Heart right ventricle (tissue), 16 donors: ENCODE measurements at regions not wholly inside any gene's neighbourhood (a gene's known extent, or its start where the extent isn't known, plus 50 kb on each side); places are given as distances from the start of the nearest gene placed in this dataset.

Source experiments
- ATAC-seq, 8 donors: fragments of 200-7000 bp; cut with Tn5 transposase; one replicate each; pipeline ENCODE4 v1.9.1; 2020; ENCODE audit warnings: mild to moderate bottlenecking in 8 of 8, moderate library complexity in 8 of 8, moderate number of reproducible peaks in 1 of 8
- DNase-seq, 2 donors: peaks; one replicate each; pipeline ENCODE4 v3.0.0-alpha.2; 2020
- H3K27ac ChIP-seq, 10 donors: fragments of 200-600 bp; sonication (generic) in 2 of 10; one replicate each; pipeline versions ENCODE4 v1.5.0 to v1.8.0; 2020 to 2022; ENCODE audit warnings: mild to moderate bottlenecking in 3 of 10
- H3K27me3 ChIP-seq, 7 donors: fragments of 200-600 bp; one replicate each; pipeline ENCODE4 v1.8.0; 2021 to 2022; ENCODE audit warnings: mild to moderate bottlenecking in 2 of 7
- H3K36me3 ChIP-seq, 9 donors: fragments of 200-600 bp; sonication (generic) in 1 of 9; one replicate each; pipeline versions ENCODE4 v1.5.0 to v1.8.0; 2020 to 2022; ENCODE audit warnings: mild to moderate bottlenecking in 2 of 9
- H3K4me1 ChIP-seq, 9 donors: fragments of 200-600 bp; sonication (generic) in 1 of 9; one replicate each; pipeline versions ENCODE4 v1.5.0 to v1.8.0; 2020 to 2022; ENCODE audit warnings: mild to moderate bottlenecking in 4 of 9
- H3K4me3 ChIP-seq, 10 donors: fragments of 200-600 bp; sonication (generic) in 2 of 10; one replicate each; pipeline versions ENCODE4 v1.5.0 to v1.8.0; 2020 to 2022; ENCODE audit warnings: mild to moderate bottlenecking in 7 of 10, moderate library complexity in 2 of 10
- H3K9me3 ChIP-seq, 11 donors: fragments of 200-600 bp in 10 of 11; sonication (generic) in 2 of 11; one replicate each; pipeline versions ENCODE4 v1.5.0 to v1.8.0; 2013 to 2022; ENCODE audit warnings: mild to moderate bottlenecking in 2 of 11, control low read depth in 1 of 11, moderate library complexity in 1 of 11
- CTCF ChIP-seq, 9 donors: fragments of 200-600 bp; sonication (generic) in 2 of 9; IDR thresholded peaks; one replicate each; pipeline versions ENCODE4 v1.5.0 to v1.8.0; 2021 to 2022; ENCODE audit warnings: antibody characterized with exemption in 9 of 9, mild to moderate bottlenecking in 5 of 9, moderate library complexity in 1 of 9
- WGBS, 2 donors: extraction: QIAGEN DNeasy Blood & Tissue Kit; methylation state at CpG; one replicate each; pipeline ENCODE4 v1.1.7; 2013; ENCODE audit warnings: inconsistent platforms in 1 of 2; 5-methylcytosine and 5-hydroxymethylcytosine counted together
- intact Hi-C, 10 donors: fragments of 100-400 bp; cut with DNase I; formaldehyde crosslinking; loops; one replicate each; pipeline versions ENCODE4 v1.11.1 to v1.14.2; 2022
- donor health status: Arrhythmogenic right ventricular cardiomyopathy.
- donor health status: ischemic (EF 13 %, LVEDD 7.1; RV severe dilation, severe dysfunction).
- donor health status: healthy with polysubstance abuse.
- donor health status: DM: no; HTN: yes; CAD: no.
- donor health status: DM: no; HTN: no; CAD: no.
- donor health status: ischemic (EF 25% LVEDD 6.9; RV normal size, moderate dysfunction).
- donor health status: ischemic (EF 25% LVEDD 5.7; RV mildly dilated, moderate dysfunction).
- donor health status: healthy.
- donor health status: DM: yes; HTN: yes; CAD: no.
- donor health status: Ischemic cardiomyopathy.
- donor health status: ischemic (EF 35%, LVEDD 5.7; RV mildly dilated, moderate dysfunction).
- donor health status: nonischemic (EF 11% LVEDD 7.7; RV severe dilation, severe dysfunction).
- donor health status: DM: yes; HTN: yes; CAD: no.
- donor health status: PGD.
- donor health status: ischemic (EF 29% LVEDD 5.4; RV normal size, mild dysfunction).
- donor health status: nonischemic (EF 23%, LVEDD 6.1; RV moderate dilation, normal function).

DNA sequence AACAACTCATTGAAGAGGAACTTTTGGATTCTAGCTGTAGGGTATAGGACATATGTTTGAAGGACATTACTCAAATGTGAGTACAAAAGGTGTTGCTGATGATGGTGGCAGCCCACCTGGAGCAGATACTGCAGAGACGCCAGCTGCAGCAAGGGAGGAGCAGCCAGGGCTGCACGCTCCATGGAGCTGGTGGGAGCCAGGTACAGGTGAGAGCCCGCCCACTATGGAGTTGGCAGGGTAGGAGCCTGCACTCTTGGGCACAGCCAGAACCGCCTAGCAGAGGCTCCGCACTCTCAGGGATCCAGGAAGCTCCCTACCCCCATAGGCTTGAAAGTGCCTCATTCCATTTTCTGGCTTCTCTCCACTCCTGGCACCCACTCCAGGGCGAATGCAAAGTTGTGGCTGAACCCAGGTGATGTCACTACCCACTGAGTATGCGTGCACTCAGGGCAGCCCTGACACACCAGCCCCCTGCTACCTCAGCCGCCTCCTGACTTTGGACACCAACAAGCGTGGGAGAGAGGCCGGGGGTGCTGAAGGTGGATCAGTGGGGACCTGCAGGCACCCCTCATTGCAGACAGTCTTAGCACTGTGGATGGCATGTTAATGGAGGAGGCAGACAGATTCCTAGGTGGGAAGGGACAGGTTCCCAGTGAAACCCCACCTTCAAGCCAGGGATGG is 761.1 kb downstream of the IPMK start:
- no peak overlapping the region for H3K27ac ChIP-seq
- no peaks in the 10 kb centered on the region for H3K4me1 ChIP-seq
- no peak for TF ChIP-seq CTCF (IDR thresholded peaks at IDR 0.05)
- H3K27me3 ChIP-seq, result no peaks in the 10 kb centered on the region
- WGBS, 2 donors, result 71 to 74% methylated on average over 10 of the region's 10 CpGs
- H3K36me3 ChIP-seq, result no peaks in the 10 kb centered on the region
- ATAC-seq, result no peak
- intact Hi-C loops, result no loop called here
- H3K4me3 ChIP-seq, result no peak overlapping the region
- no peak for DNase-seq
- peaks cover 0 to 16% (median 0%) of the 10 kb centered on the region in 11 donors for H3K9me3 ChIP-seq

GRCh38 chr10:57494486-57494885 is 773.2 kb downstream of the IPMK start:
- no peak for ATAC-seq

GRCh38 chr10:57482259-57482658 is 785.4 kb downstream of the IPMK start:
- no peaks in the 10 kb centered on the region for H3K4me1 ChIP-seq
- H3K9me3 ChIP-seq, result no peaks in the 10 kb centered on the region
- H3K4me3 ChIP-seq, result no peak overlapping the region
- no peaks in the 10 kb centered on the region for H3K27me3 ChIP-seq
- no peak for TF ChIP-seq CTCF (IDR thresholded peaks at IDR 0.05)
- H3K27ac ChIP-seq, result no peak overlapping the region
- ATAC-seq (no peak), DNase-seq (no peak)
- intact Hi-C loops, result no loop called here
- WGBS, 2 donors, result 2 to 3% methylated on average over 1 of the region's 1 CpG
- no peaks in the 10 kb centered on the region for H3K36me3 ChIP-seq

More at GRCh38 chr10:57494486-57494885, 773.2 kb downstream of the IPMK start:
- Histone ChIP-seq H3K27ac (no peak overlapping the region), H3K9me3 (peaks cover 0 to 10% (median 0%) of the 10 kb centered on the region in 11 donors), H3K27me3 (no peaks in the 10 kb centered on the region), H3K4me3 (no peak overlapping the region), H3K36me3 (no peaks in the 10 kb centered on the region), H3K4me1 (no peaks in the 10 kb centered on the region)
- TF ChIP-seq CTCF (IDR thresholded peaks at IDR 0.05), result no peak
- intact Hi-C loops, result no loop called here
- no peak for DNase-seq
- WGBS, 2 donors, result 74 to 80% methylated on average over 2 of the region's 2 CpGs

GRCh38 chr10:57472823-57473619 is 794.7 kb downstream of the IPMK start:
- 81 to 88% methylated on average over 2 of the region's 2 CpGs for WGBS, 2 donors
- Histone ChIP-seq H3K27ac (no peak overlapping the region), H3K4me3 (no peak overlapping the region), H3K4me1 (no peaks in the 10 kb centered on the region), H3K9me3 (no peaks in the 10 kb centered on the region), H3K36me3 (no peaks in the 10 kb centered on the region), H3K27me3 (no peaks in the 10 kb centered on the region)
- intact Hi-C loops, result no loop called here
- TF ChIP-seq CTCF (IDR thresholded peaks at IDR 0.05), result no peak
- DNase-seq (no peak), ATAC-seq (no peak)
